ENCODE measurements at regions not wholly inside any gene's neighbourhood (a gene's known extent, or its start where the extent isn't known, plus 50 kb on each side); places are given as distances from the start of the nearest gene placed in this dataset.

DNA sequence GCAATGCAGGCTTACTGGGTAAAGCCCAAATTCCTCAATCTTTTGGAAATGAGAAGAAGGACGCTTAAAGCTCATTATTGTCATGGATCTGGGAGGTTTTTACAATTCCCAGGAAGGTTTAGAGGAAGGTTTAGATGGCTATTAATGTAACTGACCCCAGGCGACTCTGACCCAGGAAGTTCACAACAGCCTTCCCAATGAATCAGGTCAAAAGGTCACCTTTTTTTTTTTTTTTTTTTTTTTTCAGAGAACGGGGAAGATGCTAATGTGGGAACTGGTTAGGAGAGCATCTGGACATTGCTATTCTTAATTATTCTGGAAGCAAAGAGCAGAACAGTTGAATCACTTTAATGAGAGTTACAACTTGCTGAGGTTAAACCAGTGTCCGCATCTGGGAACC, 149.9 kb upstream of the ITGB1 start:
- TF ChIP-seq POLR2A (IDR thresholded peaks at IDR 0.05; ENCODE audit: low read depth): no peak
- WGBS: 83% methylated on average over 4 of the region's 4 CpGs
- intact Hi-C loops (cut with DNase I): no loop called here
- Histone ChIP-seq H3K4me1 (peaks cover 0 to 4% (median 3%) of the 10 kb centered on the region in 4 donors), H3K27me3 (no peaks in the 10 kb centered on the region), H3K4me3 (no peak overlapping the region), H3K36me3 (no peaks in the 10 kb centered on the region), H3K27ac (replicated peaks in 1 of 4) (no peak overlapping the region), H3K9me3 (peaks cover 0 to 3% (median 0%) of the 10 kb centered on the region in 4 donors)
- no peak for DNase-seq (ENCODE audit: extremely low spot score)

DNA sequence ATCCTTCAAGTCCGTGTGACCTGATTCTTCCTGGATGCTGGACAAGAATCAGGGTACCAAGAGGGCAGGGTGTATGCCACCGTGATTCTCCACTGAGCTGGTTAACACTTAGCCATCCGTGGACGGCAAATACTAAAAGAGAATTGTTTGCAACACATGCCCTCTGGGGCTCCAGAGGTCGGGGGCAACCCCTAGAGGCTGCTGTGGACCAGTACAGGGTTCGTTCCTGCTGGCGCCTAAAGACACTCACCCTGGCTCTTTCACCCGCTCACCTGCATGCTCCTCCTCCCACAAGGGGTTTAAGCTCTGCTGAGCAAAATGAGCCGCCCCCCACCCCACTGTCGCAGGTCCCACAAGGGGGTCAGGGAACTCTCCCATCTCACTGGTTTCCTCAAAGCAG, 148.7 kb upstream of the ITGB1 start:
- no peaks in the 10 kb centered on the region for H3K27me3 ChIP-seq
- no peak overlapping the region for H3K27ac ChIP-seq (replicated peaks in 1 of 4)
- H3K4me3 ChIP-seq: no peak overlapping the region
- H3K4me1 ChIP-seq: no peaks in the 10 kb centered on the region
- no peak for TF ChIP-seq EP300 (IDR thresholded peaks at IDR 0.05)
- TF ChIP-seq, protein P1, sequence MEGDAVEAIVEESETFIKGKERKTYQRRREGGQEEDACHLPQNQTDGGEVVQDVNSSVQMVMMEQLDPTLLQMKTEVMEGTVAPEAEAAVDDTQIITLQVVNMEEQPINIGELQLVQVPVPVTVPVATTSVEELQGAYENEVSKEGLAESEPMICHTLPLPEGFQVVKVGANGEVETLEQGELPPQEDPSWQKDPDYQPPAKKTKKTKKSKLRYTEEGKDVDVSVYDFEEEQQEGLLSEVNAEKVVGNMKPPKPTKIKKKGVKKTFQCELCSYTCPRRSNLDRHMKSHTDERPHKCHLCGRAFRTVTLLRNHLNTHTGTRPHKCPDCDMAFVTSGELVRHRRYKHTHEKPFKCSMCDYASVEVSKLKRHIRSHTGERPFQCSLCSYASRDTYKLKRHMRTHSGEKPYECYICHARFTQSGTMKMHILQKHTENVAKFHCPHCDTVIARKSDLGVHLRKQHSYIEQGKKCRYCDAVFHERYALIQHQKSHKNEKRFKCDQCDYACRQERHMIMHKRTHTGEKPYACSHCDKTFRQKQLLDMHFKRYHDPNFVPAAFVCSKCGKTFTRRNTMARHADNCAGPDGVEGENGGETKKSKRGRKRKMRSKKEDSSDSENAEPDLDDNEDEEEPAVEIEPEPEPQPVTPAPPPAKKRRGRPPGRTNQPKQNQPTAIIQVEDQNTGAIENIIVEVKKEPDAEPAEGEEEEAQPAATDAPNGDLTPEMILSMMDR (IDR thresholded peaks at IDR 0.05): no peak
- intact Hi-C loops (cut with DNase I): no loop called here
- 86% methylated on average over 10 of the region's 10 CpGs for WGBS
- H3K9me3 ChIP-seq: peaks cover 0 to 3% (median 0%) of the 10 kb centered on the region in 4 donors
- H3K36me3 ChIP-seq: no peaks in the 10 kb centered on the region
- DNase-seq (ENCODE audit: extremely low spot score): no peak

DNA sequence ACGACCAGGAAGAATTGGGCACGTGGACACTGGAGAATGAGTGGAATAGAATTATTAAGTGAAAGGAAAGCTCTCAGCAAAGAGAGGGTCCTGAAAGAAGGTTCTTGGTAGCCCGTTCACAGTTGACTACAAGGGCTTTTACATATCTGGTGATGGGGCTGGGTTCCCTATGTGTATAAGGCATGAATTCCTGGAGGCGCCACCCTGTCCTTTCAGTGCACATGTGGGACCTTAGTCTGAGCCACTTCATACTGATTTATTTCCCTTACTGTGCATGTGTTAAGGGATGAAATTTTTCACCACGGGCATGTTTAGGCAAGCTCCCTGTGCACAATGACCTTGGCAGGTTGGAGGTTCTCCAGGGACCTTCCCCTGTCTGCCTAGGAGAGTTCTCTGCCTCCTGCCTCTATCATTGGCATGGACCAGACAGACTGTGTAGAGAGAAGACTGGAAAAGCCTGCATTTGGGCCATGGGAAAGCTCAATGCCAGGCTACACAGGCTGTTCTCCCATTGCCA, 145.9 kb upstream of the ITGB1 start:
- no peak for TF ChIP-seq POLR2A (IDR thresholded peaks at IDR 0.05; ENCODE audit: low read depth)
- no peak for TF ChIP-seq POLR2AphosphoS5 (IDR thresholded peaks at IDR 0.05)
- TF ChIP-seq, protein P1 (IDR thresholded peaks at IDR 0.05): no peak
- no peak for TF ChIP-seq EP300 (IDR thresholded peaks at IDR 0.05)
- DNase-seq (ENCODE audit: extremely low spot score): no peak
- WGBS: 93% methylated on average over 5 of the region's 5 CpGs
- Histone ChIP-seq H3K4me3 (no peak overlapping the region), H3K4me1 (no peaks in the 10 kb centered on the region), H3K27me3 (no peaks in the 10 kb centered on the region), H3K36me3 (no peaks in the 10 kb centered on the region), H3K27ac (replicated peaks in 1 of 4) (no peak overlapping the region), H3K9me3 (peaks cover 0 to 3% (median 0%) of the 10 kb centered on the region in 4 donors)
- intact Hi-C loops (cut with DNase I): no loop called here

DNA sequence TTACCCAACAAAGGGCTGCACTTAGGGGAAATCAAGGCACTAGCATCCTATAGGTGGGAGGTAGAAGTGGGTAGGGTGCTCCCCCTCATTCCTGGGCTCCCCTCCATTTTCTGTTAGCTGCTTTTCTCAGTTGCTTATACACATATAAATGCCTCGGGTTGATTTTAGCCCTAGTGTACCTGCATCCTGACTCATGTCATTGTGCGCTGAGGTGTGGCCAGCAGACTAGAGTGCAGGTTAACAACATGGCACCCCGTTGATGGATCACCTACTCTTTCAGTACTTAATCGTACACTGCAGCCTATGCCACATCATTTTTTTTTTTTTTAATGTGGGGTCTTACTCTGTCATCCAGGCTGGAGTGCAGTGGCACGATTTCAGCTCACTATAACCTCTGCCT, 144.0 kb upstream of the ITGB1 start:
- intact Hi-C loops (cut with DNase I): no loop called here
- Histone ChIP-seq H3K4me3 (no peak overlapping the region), H3K9me3 (peaks cover 0 to 3% (median 0%) of the 10 kb centered on the region in 4 donors), H3K27ac (replicated peaks in 1 of 4) (no peak overlapping the region), H3K36me3 (no peaks in the 10 kb centered on the region), H3K4me1 (no peaks in the 10 kb centered on the region), H3K27me3 (no peaks in the 10 kb centered on the region)
- TF ChIP-seq EP300 (IDR thresholded peaks at IDR 0.05): no peak
- TF ChIP-seq, protein P1 (IDR thresholded peaks at IDR 0.05): no peak
- no peak for TF ChIP-seq POLR2AphosphoS5 (IDR thresholded peaks at IDR 0.05)
- TF ChIP-seq POLR2A (IDR thresholded peaks at IDR 0.05; ENCODE audit: low read depth): no peak
- no peak for DNase-seq (ENCODE audit: extremely low spot score)
- WGBS: 80% methylated on average over 5 of the region's 5 CpGs

DNA sequence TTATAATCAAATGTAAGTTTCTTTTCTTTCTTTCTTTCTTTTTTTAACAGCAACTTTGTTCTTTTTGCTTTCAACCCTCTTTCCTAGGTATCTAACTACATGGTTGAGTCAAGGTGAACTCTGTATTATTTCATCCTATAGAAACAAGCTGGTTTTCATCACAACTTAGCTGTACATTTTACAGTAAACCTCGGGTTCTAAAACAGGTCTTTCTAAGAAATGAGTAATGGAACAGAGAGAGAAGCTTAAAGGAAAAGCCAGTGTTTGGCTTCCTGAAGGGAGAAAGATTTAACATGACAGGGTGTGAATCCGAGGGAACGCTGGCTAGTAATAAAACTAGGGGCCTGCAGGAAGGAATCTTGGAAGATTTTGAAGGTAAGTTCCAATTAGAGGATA, 143.4 kb upstream of the ITGB1 start:
- H3K9me3 ChIP-seq: peaks cover 0 to 3% (median 0%) of the 10 kb centered on the region in 4 donors
- TF ChIP-seq POLR2A (IDR thresholded peaks at IDR 0.05; ENCODE audit: low read depth): no peak
- TF ChIP-seq, protein P1 (IDR thresholded peaks at IDR 0.05): no peak
- no peak for TF ChIP-seq POLR2AphosphoS5 (IDR thresholded peaks at IDR 0.05)
- no peak for TF ChIP-seq EP300 (IDR thresholded peaks at IDR 0.05)
- H3K4me3 ChIP-seq: no peak overlapping the region
- no peak overlapping the region for H3K27ac ChIP-seq (replicated peaks in 1 of 4)
- intact Hi-C loops (cut with DNase I): no loop called here
- no peaks in the 10 kb centered on the region for H3K4me1 ChIP-seq
- H3K36me3 ChIP-seq: no peaks in the 10 kb centered on the region
- no peak for DNase-seq (ENCODE audit: extremely low spot score)
- WGBS: 57% methylated on average over 3 of the region's 3 CpGs
- no peaks in the 10 kb centered on the region for H3K27me3 ChIP-seq

Data from esophagus muscularis mucosa (tissue), 4 donors.